ENCODE measurements at regions not wholly inside any gene's neighbourhood (a gene's known extent, or its start where the extent isn't known, plus 50 kb on each side); places are given as distances from the start of the nearest gene placed in this dataset.

DNA sequence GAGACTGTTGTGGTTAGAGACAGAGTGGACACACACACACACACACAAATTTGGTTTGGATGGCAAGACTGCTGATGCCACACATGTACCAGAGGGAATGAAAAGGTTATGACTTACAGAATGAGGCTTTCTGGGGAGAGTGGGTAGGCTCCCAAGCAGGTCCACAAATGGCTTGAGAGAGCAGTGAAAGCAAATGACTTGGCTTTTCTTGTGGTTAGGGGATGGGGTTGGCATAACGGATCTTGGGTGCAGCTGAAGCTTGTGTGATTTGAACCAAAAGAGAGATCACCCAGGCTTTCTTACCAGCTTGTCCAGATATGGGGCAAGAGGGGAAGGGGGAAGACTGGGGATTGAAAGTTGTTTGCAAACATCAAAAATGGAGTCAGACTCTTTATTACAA, 73.9 kb upstream of the OLIG3 start:
- H2AFZ ChIP-seq (ENCODE audit: low read length) = no peak overlapping the region
- no peak overlapping the region for H3K4me3 ChIP-seq (ENCODE audit: low read length)
- no peaks in the 10 kb centered on the region for H3K9me2 ChIP-seq (replicated peaks; ENCODE audit: low read length)
- no peaks in the 10 kb centered on the region for H3K4me1 ChIP-seq (ENCODE audit: insufficient read depth, low read length)
- no peaks in the 10 kb centered on the region for H4K20me1 ChIP-seq (ENCODE audit: low read length)
- peaks cover 42% of the 10 kb centered on the region for H3K27me3 ChIP-seq (ENCODE audit: low read length)
- TF ChIP-seq EZH2 (IDR thresholded peaks at IDR 0.05; ENCODE audit: low read length, unreplicated experiment) (no peak), EZH2phosphoT487 (IDR thresholded peaks at IDR 0.05; ENCODE audit: borderline replicate concordance, low read length) (no peak)
- TF ChIP-seq, protein P1, sequence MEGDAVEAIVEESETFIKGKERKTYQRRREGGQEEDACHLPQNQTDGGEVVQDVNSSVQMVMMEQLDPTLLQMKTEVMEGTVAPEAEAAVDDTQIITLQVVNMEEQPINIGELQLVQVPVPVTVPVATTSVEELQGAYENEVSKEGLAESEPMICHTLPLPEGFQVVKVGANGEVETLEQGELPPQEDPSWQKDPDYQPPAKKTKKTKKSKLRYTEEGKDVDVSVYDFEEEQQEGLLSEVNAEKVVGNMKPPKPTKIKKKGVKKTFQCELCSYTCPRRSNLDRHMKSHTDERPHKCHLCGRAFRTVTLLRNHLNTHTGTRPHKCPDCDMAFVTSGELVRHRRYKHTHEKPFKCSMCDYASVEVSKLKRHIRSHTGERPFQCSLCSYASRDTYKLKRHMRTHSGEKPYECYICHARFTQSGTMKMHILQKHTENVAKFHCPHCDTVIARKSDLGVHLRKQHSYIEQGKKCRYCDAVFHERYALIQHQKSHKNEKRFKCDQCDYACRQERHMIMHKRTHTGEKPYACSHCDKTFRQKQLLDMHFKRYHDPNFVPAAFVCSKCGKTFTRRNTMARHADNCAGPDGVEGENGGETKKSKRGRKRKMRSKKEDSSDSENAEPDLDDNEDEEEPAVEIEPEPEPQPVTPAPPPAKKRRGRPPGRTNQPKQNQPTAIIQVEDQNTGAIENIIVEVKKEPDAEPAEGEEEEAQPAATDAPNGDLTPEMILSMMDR (conservative IDR thresholded peaks at IDR 0.05; ENCODE audit: low read depth, low read length) = no peak
- H3K27ac ChIP-seq (ENCODE audit: low read length) = no peak overlapping the region
- H3F3A ChIP-seq (ENCODE audit: low read length, unreplicated experiment) = no peaks in the 10 kb centered on the region
- H3K79me2 ChIP-seq (ENCODE audit: low read length) = no peaks in the 10 kb centered on the region
- ATAC-seq (no peak), DNase-seq (no peak)
- CTCF ChIA-PET = no interaction called here
- POLR2A ChIA-PET (ENCODE audit: unreplicated experiment) = no interaction called here
- H3K9me3 ChIP-seq (ENCODE audit: low read length) = no peaks in the 10 kb centered on the region
- no peak overlapping the region for H3K9ac ChIP-seq (ENCODE audit: low read length)
- H3K36me3 ChIP-seq (ENCODE audit: low read depth, low read length) = no peaks in the 10 kb centered on the region
- intact Hi-C loops (cut with micrococcal nuclease) = no loop called here
- no TSS peak for BruUV-seq (replicated peaks)
- H3K4me2 ChIP-seq (ENCODE audit: low read length) = no peak overlapping the region

- intact Hi-C loops (cut with micrococcal nuclease) = no loop called here
- H3K9me2 ChIP-seq (replicated peaks; ENCODE audit: low read length) = no peaks in the 10 kb centered on the region
- H2AFZ ChIP-seq (ENCODE audit: low read length) = no peak overlapping the region
- 0 out of 2 replicates have a peak overlapping the region, but pooled peaks have one; percentile 12 for H3K4me2 ChIP-seq (ENCODE audit: low read length)
- ATAC-seq (no peak), DNase-seq (no peak)
- no peak overlapping the region for H3K9ac ChIP-seq (ENCODE audit: low read length)
- no peaks in the 10 kb centered on the region for H3K79me2 ChIP-seq (ENCODE audit: low read length)
- ChIA-PET POLR2A (ENCODE audit: unreplicated experiment) (no interaction called here), CTCF (no interaction called here)
- H3K4me1 ChIP-seq (ENCODE audit: insufficient read depth, low read length) = no peaks in the 10 kb centered on the region
- no peaks in the 10 kb centered on the region for H3K9me3 ChIP-seq (ENCODE audit: low read length)
- H3K36me3 ChIP-seq (ENCODE audit: low read depth, low read length) = no peaks in the 10 kb centered on the region
- H3F3A ChIP-seq (ENCODE audit: low read length, unreplicated experiment) = no peaks in the 10 kb centered on the region
- no TSS peak for BruUV-seq (replicated peaks)
- H3K27me3 ChIP-seq (ENCODE audit: low read length) = peaks cover 51% of the 10 kb centered on the region
- no peak overlapping the region for H3K27ac ChIP-seq (ENCODE audit: low read length)
- no peak for TF ChIP-seq EZH2 (IDR thresholded peaks at IDR 0.05; ENCODE audit: low read length, unreplicated experiment)
- TF ChIP-seq, protein P1 (conservative IDR thresholded peaks at IDR 0.05; ENCODE audit: low read depth, low read length) = no peak
- no peak for TF ChIP-seq EZH2phosphoT487 (IDR thresholded peaks at IDR 0.05; ENCODE audit: borderline replicate concordance, low read length)
- no peaks in the 10 kb centered on the region for H4K20me1 ChIP-seq (ENCODE audit: low read length)
- H3K4me3 ChIP-seq (ENCODE audit: low read length) = no peak overlapping the region
Measured at GRCh38 chr6:137570393-137570792, 76.2 kb upstream of the OLIG3 start.

- ChIA-PET POLR2A (ENCODE audit: unreplicated experiment) (no interaction called here), CTCF (no interaction called here)
- peak; percentile 66 for DNase-seq
- Histone ChIP-seq H3K9me2 (replicated peaks; ENCODE audit: low read length) (no peaks in the 10 kb centered on the region), H3K4me1 (ENCODE audit: insufficient read depth, low read length) (no peaks in the 10 kb centered on the region), H3K79me2 (ENCODE audit: low read length) (no peaks in the 10 kb centered on the region), H3F3A (ENCODE audit: low read length, unreplicated experiment) (no peaks in the 10 kb centered on the region), H4K20me1 (ENCODE audit: low read length) (no peaks in the 10 kb centered on the region), H3K9me3 (ENCODE audit: low read length) (no peaks in the 10 kb centered on the region), H3K4me2 (ENCODE audit: low read length) (no peak overlapping the region), H3K27me3 (ENCODE audit: low read length) (peaks cover 55% of the 10 kb centered on the region), H3K27ac (ENCODE audit: low read length) (no peak overlapping the region), H3K4me3 (ENCODE audit: low read length) (no peak overlapping the region), H2AFZ (ENCODE audit: low read length) (no peak overlapping the region), H3K9ac (ENCODE audit: low read length) (no peak overlapping the region), H3K36me3 (ENCODE audit: low read depth, low read length) (no peaks in the 10 kb centered on the region)
- ATAC-seq = no peak
- TF ChIP-seq EZH2 (IDR thresholded peaks at IDR 0.05; ENCODE audit: low read length, unreplicated experiment) = no peak
- TF ChIP-seq EZH2phosphoT487 (IDR thresholded peaks at IDR 0.05; ENCODE audit: borderline replicate concordance, low read length) = no peak
- TF ChIP-seq, protein P1 (conservative IDR thresholded peaks at IDR 0.05; ENCODE audit: low read depth, low read length) = peak; percentile 59; the same call in 1 of the 2 replicates
- no TSS peak for BruUV-seq (replicated peaks)
- intact Hi-C loops (cut with micrococcal nuclease) = no loop called here
Measured at GRCh38 chr6:137571854-137572253, 77.7 kb upstream of the OLIG3 start.

Data from PC-3 (cell line).